WERI-Rb-1 (cell line): ENCODE measurements at regions not wholly inside any gene's neighbourhood (a gene's known extent, or its start where the extent isn't known, plus 50 kb on each side); places are given as distances from the start of the nearest gene placed in this dataset.

Experiments
- DNase-seq: peaks from one replicate; pipeline ENCODE4 v3.0.0-alpha.2; 2020
- H3K27ac ChIP-seq: fragments of 250-450 bp; sonication (Bioruptor Pico); 2 replicates; pipeline ENCODE4 v1.5.1; 2020; ENCODE audit warnings: mild to moderate bottlenecking, moderate library complexity
- H3K27me3 ChIP-seq: fragments of 250-450 bp; sonication (Bioruptor Pico); 2 replicates; pipeline ENCODE4 v1.5.1; 2021; ENCODE audit warnings: mild to moderate bottlenecking, low read depth, moderate library complexity; ENCODE audit not compliant: insufficient read depth, severe bottlenecking
- H3K36me3 ChIP-seq: fragments of 250-450 bp; sonication (Bioruptor Pico); 2 replicates; pipeline ENCODE4 v1.5.1; 2020; ENCODE audit warnings: mild to moderate bottlenecking, moderate library complexity
- H3K4me3 ChIP-seq: 2 replicates; pipeline ENCODE4 v1.5.1; 2011; ENCODE audit warnings: low read depth, mild to moderate bottlenecking, control low read depth, low read length
- H3K9me3 ChIP-seq: fragments of 250-450 bp; sonication (Bioruptor Pico); 2 replicates; pipeline ENCODE4 v1.5.1; 2021; ENCODE audit warnings: mild to moderate bottlenecking, moderate library complexity; ENCODE audit not compliant: severe bottlenecking
- TF ChIP-seq, protein P1 (sequence below): IDR thresholded peaks from 2 replicates; pipeline ENCODE4 v1.5.1; 2011; ENCODE audit warnings: low read depth, mild to moderate bottlenecking, control low read depth, inconsistent platforms, low read length

DNA sequence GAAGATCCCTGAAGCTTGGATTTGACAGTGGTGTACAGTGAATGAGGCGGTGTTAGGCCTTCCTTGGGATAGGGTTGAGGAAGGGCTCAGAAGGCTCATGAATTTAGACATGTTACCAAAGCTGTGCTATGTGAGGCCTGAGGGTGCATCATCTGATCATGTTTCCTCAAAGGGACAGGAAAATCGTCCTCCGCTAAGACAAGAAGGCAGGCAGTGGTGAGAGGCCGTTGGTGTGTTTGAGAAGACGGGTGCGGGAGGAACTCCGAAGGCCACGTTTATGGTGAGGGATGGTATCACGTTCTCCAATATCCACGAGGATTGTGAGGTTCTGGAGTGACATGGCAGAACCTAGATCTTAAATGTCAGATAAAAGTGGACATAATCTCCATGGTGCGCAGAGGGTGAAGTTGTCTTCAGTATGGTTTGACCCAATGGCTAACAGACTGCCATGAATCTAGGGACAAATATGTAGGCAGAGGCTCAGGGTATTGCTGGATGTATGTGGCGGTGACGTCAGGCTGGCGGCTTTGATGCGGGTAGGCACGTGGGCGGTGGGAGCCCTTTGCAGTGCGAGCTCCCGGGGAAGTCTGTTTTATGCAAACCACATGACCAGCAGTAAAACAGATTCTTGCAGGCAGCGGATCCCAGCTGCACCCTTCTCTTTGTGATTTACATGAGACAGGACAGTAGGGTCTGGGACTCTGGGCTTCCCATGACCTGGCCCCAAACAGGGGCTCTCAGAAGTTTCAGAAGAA, 242.3 kb upstream of the B3GAT1 start:
- Histone ChIP-seq H3K9me3 (no peaks in the 10 kb centered on the region), H3K4me3 (no peak overlapping the region), H3K27ac (no peak overlapping the region), H3K27me3 (peaks cover 11% of the 10 kb centered on the region), H3K36me3 (no peaks in the 10 kb centered on the region)
- DNase-seq, result no peak
- TF ChIP-seq, protein P1, sequence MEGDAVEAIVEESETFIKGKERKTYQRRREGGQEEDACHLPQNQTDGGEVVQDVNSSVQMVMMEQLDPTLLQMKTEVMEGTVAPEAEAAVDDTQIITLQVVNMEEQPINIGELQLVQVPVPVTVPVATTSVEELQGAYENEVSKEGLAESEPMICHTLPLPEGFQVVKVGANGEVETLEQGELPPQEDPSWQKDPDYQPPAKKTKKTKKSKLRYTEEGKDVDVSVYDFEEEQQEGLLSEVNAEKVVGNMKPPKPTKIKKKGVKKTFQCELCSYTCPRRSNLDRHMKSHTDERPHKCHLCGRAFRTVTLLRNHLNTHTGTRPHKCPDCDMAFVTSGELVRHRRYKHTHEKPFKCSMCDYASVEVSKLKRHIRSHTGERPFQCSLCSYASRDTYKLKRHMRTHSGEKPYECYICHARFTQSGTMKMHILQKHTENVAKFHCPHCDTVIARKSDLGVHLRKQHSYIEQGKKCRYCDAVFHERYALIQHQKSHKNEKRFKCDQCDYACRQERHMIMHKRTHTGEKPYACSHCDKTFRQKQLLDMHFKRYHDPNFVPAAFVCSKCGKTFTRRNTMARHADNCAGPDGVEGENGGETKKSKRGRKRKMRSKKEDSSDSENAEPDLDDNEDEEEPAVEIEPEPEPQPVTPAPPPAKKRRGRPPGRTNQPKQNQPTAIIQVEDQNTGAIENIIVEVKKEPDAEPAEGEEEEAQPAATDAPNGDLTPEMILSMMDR, result no peak

DNA sequence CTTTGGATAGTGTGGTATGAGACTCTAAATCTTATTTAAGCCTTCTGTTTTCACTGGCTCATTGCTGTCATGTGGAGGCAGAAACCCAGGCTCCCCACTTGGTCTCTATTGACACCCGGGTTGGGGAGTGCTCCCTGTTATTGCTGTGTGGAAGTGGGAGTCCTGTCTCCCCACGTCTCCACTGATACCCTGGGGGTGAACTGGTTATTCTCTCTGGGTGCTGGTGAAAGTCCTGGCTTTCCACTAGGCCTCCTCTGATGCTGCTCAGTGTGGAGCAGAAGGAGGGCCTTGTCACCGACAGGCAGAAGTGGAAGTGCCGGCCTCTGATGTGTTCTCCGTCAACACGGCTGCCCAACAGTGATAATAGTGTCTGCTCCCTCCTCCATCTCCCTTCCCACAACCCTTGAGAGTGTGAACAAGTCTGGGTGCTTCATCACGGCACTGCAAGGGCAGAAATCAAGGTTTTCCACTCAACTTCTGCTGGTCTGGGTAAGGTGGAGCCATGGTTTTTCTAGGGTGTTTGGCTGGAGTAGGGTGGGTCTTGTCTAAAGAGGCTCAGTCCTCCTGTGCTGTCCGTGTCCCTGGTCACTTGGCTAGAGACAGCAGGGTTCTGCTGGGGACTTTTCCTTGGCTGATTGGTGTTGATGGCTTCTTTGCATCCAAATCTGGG, 240.7 kb upstream of the B3GAT1 start:
- Histone ChIP-seq H3K27me3 (peaks cover 13% of the 10 kb centered on the region), H3K9me3 (no peaks in the 10 kb centered on the region), H3K36me3 (no peaks in the 10 kb centered on the region), H3K4me3 (no peak overlapping the region), H3K27ac (no peak overlapping the region)
- TF ChIP-seq, protein P1, result no peak
- DNase-seq, result no peak

DNA sequence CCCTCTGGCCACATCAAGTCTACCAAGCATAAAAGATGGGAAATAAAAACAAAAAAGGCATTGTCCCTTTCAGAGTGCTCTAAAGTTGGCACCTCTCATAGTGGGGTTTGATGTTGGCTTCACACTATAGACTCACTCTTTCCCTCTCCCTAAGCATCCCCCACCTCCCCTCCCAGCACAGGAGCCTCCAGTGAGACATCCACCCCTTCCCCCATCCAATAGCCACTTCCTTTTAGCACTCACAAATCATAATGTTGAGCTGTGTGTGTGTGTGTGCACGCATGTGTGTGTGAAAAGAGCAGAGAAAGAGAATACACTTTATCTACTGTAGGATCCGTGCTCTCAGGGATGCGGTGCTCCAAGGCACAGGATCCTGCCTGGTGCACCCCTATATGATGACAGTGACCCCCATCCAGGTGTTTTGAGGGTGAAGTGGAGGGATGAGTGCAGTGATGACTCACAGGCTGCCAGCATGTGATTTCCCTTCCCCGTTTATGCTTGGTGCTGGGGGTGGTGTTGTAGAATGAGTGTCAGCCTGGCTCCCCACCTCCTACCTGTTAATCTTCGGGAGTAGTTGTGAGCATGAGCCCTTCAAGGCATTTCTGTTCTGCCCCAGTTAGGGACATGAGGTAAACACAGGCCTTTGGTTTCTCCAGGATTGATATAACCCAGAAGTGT, 235.2 kb upstream of the B3GAT1 start:
- Histone ChIP-seq H3K4me3 (no peak overlapping the region), H3K9me3 (no peaks in the 10 kb centered on the region), H3K36me3 (no peaks in the 10 kb centered on the region), H3K27me3 (peaks cover 15% of the 10 kb centered on the region), H3K27ac (no peak overlapping the region)
- TF ChIP-seq, protein P1, result no peak
- DNase-seq, result no peak

DNA sequence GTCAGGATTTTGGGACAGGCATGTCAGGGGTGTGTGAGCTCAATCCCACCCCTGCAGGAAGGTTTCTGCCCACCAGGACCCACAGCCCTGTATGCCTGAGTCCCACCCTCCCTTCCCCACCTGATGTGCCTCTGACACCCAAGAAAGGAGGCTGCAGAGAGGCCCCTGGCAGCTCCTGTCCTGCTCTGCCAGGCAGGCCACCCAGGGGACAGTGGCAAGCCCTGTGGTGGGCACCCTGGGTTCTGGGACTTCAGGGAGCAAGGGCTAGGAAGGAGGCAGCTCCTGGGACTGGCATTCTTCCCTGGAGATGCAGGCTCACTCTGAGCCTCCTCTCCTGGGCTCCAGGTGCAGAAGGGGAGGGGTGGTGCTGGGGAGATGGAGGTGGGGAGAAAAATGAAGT, 234.5 kb upstream of the B3GAT1 start:
- H3K27me3 ChIP-seq, result peaks cover 15% of the 10 kb centered on the region
- no peak for DNase-seq
- H3K36me3 ChIP-seq, result no peaks in the 10 kb centered on the region
- TF ChIP-seq, protein P1, result no peak
- H3K27ac ChIP-seq, result no peak overlapping the region
- no peak overlapping the region for H3K4me3 ChIP-seq
- H3K9me3 ChIP-seq, result no peaks in the 10 kb centered on the region

DNA sequence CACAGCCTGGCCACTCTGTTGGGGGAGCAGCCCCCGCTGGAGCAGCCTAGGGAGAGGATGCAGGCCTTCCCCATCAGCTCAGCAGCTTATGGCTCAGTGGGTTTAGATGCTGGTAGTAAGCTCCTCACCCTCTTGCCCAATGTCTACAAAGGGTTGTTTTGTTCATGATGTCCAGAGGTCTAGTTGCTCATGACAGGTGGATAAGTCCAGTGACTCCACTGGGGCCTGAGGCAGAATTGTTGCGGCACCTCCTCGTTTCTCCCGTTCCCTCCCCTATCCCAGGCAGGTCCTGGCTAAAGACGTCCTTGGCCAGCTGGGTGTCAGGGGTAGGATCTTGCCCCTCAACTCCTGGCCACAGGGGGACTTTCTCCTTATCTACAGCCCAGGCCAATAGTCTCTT, 233.5 kb upstream of the B3GAT1 start:
- no peaks in the 10 kb centered on the region for H3K9me3 ChIP-seq
- no peak overlapping the region for H3K27ac ChIP-seq
- TF ChIP-seq, protein P1, result no peak
- no peak for DNase-seq
- H3K27me3 ChIP-seq, result peaks cover 10% of the 10 kb centered on the region
- no peak overlapping the region for H3K4me3 ChIP-seq
- H3K36me3 ChIP-seq, result no peaks in the 10 kb centered on the region
